Osteocyte (in vitro differentiated cells): ENCODE measurements at regions not wholly inside any gene's neighbourhood (a gene's known extent, or its start where the extent isn't known, plus 50 kb on each side); places are given as distances from the start of the nearest gene placed in this dataset.
"Not testable (repeated sequence)": the region's sequence is repeated elsewhere in the genome, so short reads cannot be mapped to it uniquely, and the experiment has no call there.

Source experiments
- DNase-seq: peaks from one replicate; pipeline ENCODE4 v3.0.0; 2021; ENCODE audit warnings: mixed read lengths; ENCODE audit not compliant: unreplicated experiment; ENCODE audit errors: extremely low spot score
- H3K27ac Mint-ChIP-seq: one replicate; pipeline ENCODE4 v1.8.0; 2021; ENCODE audit warnings: mild to moderate bottlenecking, mixed read lengths; ENCODE audit not compliant: unreplicated experiment
- H3K27me3 Mint-ChIP-seq: one replicate; pipeline ENCODE4 v1.8.0; 2021; ENCODE audit warnings: mixed read lengths; ENCODE audit not compliant: unreplicated experiment
- H3K36me3 Mint-ChIP-seq: one replicate; pipeline ENCODE4 v1.8.0; 2021; ENCODE audit warnings: mixed read lengths; ENCODE audit not compliant: unreplicated experiment
- H3K4me1 Mint-ChIP-seq: one replicate; pipeline ENCODE4 v1.8.0; 2021; ENCODE audit warnings: mixed read lengths; ENCODE audit not compliant: unreplicated experiment
- H3K4me3 Mint-ChIP-seq: one replicate; pipeline ENCODE4 v1.8.0; 2021; ENCODE audit warnings: mild to moderate bottlenecking, moderate library complexity, mixed read lengths; ENCODE audit not compliant: unreplicated experiment
- H3K9me3 Mint-ChIP-seq: one replicate; pipeline ENCODE4 v1.8.0; 2021; ENCODE audit warnings: mixed read lengths; ENCODE audit not compliant: unreplicated experiment

GRCh38 chr9:66727540-66727939 lies 173.0 kb upstream of the ZNF658 start:
- H3K4me3 Mint-ChIP-seq, DNase-seq, H3K36me3 Mint-ChIP-seq, H3K27me3 Mint-ChIP-seq, H3K9me3 Mint-ChIP-seq, H3K4me1 Mint-ChIP-seq, H3K27ac Mint-ChIP-seq: not testable (repeated sequence)

- not testable (repeated sequence) for H3K4me1 Mint-ChIP-seq, H3K4me3 Mint-ChIP-seq, DNase-seq, H3K27ac Mint-ChIP-seq, H3K36me3 Mint-ChIP-seq, H3K27me3 Mint-ChIP-seq, H3K9me3 Mint-ChIP-seq
Observed at GRCh38 chr9:66736686-66737085, 163.8 kb upstream of the ZNF658 start.

GRCh38 chr9:66738418-66738817 lies 162.1 kb upstream of the ZNF658 start:
- not testable (repeated sequence) for H3K36me3 Mint-ChIP-seq

GRCh38 chr9:66740136-66740535 lies 160.4 kb upstream of the ZNF658 start:
- not testable (repeated sequence) for H3K27ac Mint-ChIP-seq, H3K4me1 Mint-ChIP-seq, H3K36me3 Mint-ChIP-seq

More at GRCh38 chr9:66738418-66738817, 162.1 kb upstream of the ZNF658 start:
- H3K9me3 Mint-ChIP-seq, H3K27ac Mint-ChIP-seq, H3K4me3 Mint-ChIP-seq, H3K27me3 Mint-ChIP-seq, H3K4me1 Mint-ChIP-seq, DNase-seq: not testable (repeated sequence)

GRCh38 chr9:66745846-66746245 lies 154.7 kb upstream of the ZNF658 start:
- not testable (repeated sequence) for H3K4me3 Mint-ChIP-seq, H3K27me3 Mint-ChIP-seq, H3K4me1 Mint-ChIP-seq, H3K9me3 Mint-ChIP-seq, DNase-seq, H3K27ac Mint-ChIP-seq, H3K36me3 Mint-ChIP-seq

More at GRCh38 chr9:66740136-66740535, 160.4 kb upstream of the ZNF658 start:
- H3K27me3 Mint-ChIP-seq, DNase-seq, H3K4me3 Mint-ChIP-seq, H3K9me3 Mint-ChIP-seq: not testable (repeated sequence)

- DNase-seq, result peak; percentile 40
- H3K9me3 Mint-ChIP-seq, H3K4me3 Mint-ChIP-seq, H3K27me3 Mint-ChIP-seq, H3K4me1 Mint-ChIP-seq, H3K36me3 Mint-ChIP-seq, H3K27ac Mint-ChIP-seq: not testable (repeated sequence)
Observed at GRCh38 chr9:66752324-66752923, 148.1 kb upstream of the ZNF658 start.

GRCh38 chr9:66759825-66760492 lies 140.6 kb upstream of the ZNF658 start:
- H3K4me3 Mint-ChIP-seq, H3K4me1 Mint-ChIP-seq, H3K36me3 Mint-ChIP-seq, H3K9me3 Mint-ChIP-seq, H3K27me3 Mint-ChIP-seq, DNase-seq, H3K27ac Mint-ChIP-seq: not testable (repeated sequence)

GRCh38 chr9:66764799-66765493 lies 135.6 kb upstream of the ZNF658 start:
- not testable (repeated sequence) for H3K9me3 Mint-ChIP-seq, H3K27ac Mint-ChIP-seq, H3K36me3 Mint-ChIP-seq, H3K27me3 Mint-ChIP-seq, H3K4me1 Mint-ChIP-seq, H3K4me3 Mint-ChIP-seq, DNase-seq

- H3K27me3 Mint-ChIP-seq, H3K4me3 Mint-ChIP-seq, H3K4me1 Mint-ChIP-seq, H3K27ac Mint-ChIP-seq, DNase-seq, H3K36me3 Mint-ChIP-seq, H3K9me3 Mint-ChIP-seq: not testable (repeated sequence)
Observed at GRCh38 chr9:66765531-66765930, 135.0 kb upstream of the ZNF658 start.

- not testable (repeated sequence) for H3K27me3 Mint-ChIP-seq, H3K4me3 Mint-ChIP-seq, H3K36me3 Mint-ChIP-seq, H3K9me3 Mint-ChIP-seq, DNase-seq, H3K4me1 Mint-ChIP-seq, H3K27ac Mint-ChIP-seq
Observed at GRCh38 chr9:66771504-66771903, 129.0 kb upstream of the ZNF658 start.

- not testable (repeated sequence) for H3K36me3 Mint-ChIP-seq, H3K4me3 Mint-ChIP-seq, H3K27ac Mint-ChIP-seq, DNase-seq, H3K9me3 Mint-ChIP-seq, H3K27me3 Mint-ChIP-seq, H3K4me1 Mint-ChIP-seq
Observed at GRCh38 chr9:66774618-66775017, 125.9 kb upstream of the ZNF658 start.

GRCh38 chr9:66779944-66780661 lies 120.4 kb upstream of the ZNF658 start:
- not testable (repeated sequence) for H3K27me3 Mint-ChIP-seq, H3K4me3 Mint-ChIP-seq, H3K36me3 Mint-ChIP-seq, H3K27ac Mint-ChIP-seq, H3K9me3 Mint-ChIP-seq, DNase-seq
- peaks cover 22% of the 10 kb centered on the region for H3K4me1 Mint-ChIP-seq
